Central memory CD4-positive, alpha-beta T cell (primary cell): ENCODE measurements at regions not wholly inside any gene's neighbourhood (a gene's known extent, or its start where the extent isn't known, plus 50 kb on each side); places are given as distances from the start of the nearest gene placed in this dataset.

Source experiments
- DNase-seq: peaks from one replicate; pipeline ENCODE4 v3.0.0; 2022

- no peak for DNase-seq
These were observed 97.6 kb downstream of the TM2D1 start for GRCh38 chr1:61627365-61627764.

DNA sequence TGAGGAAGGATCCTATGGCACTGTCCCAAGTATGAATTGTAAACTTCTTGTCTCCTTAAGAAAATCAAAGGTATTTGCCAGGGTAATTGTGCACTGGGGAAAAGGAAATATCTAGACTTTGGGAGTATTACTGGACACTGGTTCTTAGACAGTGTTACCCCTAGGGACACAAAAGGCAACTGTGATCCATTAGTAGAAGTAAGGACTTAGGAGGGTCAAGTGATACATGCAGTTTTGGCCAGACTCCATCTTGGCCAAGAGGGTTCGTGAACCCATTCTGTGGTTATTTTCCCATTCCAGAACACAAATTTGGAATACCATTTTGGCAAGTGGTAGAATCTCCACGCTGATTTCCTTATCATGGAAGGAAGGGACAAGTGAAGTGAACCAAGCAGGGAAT lies 98.1 kb downstream of the TM2D1 start:
- DNase-seq = no peak

GRCh38 chr1:61623852-61624251 lies 101.1 kb downstream of the TM2D1 start:
- no peak for DNase-seq

- DNase-seq = no peak
These were observed 104.4 kb downstream of the TM2D1 start for GRCh38 chr1:61620536-61620935.

- DNase-seq = no peak
These were observed 106.2 kb downstream of the TM2D1 start for GRCh38 chr1:61618755-61619154.

GRCh38 chr1:61618193-61618592 lies 106.7 kb downstream of the TM2D1 start:
- no peak for DNase-seq

GRCh38 chr1:61616830-61617229 lies 108.1 kb downstream of the TM2D1 start:
- DNase-seq = no peak

GRCh38 chr1:61612602-61613001 lies 112.3 kb downstream of the TM2D1 start:
- no peak for DNase-seq

- no peak for DNase-seq
These were observed 115.9 kb downstream of the TM2D1 start for GRCh38 chr1:61609040-61609439.

DNA sequence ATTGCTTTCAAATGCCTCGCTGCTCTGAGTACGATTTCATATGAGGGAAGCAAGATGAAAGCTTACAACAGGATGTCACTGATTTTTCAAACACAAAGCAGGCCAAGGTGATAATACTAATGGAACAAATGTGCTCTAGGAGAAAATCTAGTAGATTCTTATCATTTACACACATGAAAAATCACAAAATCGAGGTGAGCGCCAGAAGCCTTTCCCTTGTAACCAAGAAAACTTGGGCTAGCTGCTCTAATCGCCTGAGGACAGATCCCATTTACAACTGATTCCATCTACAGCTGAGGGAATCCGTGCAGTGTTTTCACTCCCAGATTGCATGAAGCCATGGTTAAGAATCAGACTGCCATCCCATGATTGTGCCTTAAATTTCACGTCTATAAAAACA lies 117.5 kb downstream of the TM2D1 start:
- DNase-seq = no peak

GRCh38 chr1:61606448-61607312 lies 118.3 kb downstream of the TM2D1 start:
- DNase-seq = no peak

DNA sequence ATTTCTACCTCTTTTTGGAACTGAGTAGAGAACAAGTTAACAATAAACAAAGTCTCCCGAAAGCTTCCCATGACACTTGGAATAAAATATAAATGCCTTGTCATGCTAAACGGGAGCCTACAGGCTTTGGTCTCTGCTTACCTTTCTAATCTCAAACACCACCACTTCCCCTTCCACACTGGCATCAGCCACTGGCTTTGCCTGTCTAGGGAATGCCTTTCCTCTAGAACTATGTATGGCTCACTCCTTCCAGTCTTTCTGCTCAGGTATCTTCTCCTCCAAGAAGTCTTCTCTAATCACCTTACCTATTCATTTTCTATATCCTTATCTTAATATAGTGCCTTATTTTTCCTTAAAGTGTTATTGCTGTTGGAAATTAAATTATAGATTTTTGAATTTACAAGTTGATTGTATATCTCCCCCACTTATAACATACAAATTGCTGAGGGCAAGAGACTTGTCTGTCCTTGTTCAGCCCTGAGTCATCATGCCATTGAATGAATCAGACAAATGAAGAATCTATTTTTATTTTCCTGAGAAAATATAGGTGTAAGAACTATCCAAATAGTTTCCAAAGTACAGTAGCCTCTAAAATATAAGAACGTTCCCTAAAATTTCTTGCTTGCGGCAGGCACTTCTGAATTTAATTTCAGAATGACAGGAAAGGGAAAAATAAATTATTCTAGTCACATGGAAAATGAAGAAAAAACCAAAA lies 119.2 kb downstream of the TM2D1 start:
- DNase-seq = no peak

DNA sequence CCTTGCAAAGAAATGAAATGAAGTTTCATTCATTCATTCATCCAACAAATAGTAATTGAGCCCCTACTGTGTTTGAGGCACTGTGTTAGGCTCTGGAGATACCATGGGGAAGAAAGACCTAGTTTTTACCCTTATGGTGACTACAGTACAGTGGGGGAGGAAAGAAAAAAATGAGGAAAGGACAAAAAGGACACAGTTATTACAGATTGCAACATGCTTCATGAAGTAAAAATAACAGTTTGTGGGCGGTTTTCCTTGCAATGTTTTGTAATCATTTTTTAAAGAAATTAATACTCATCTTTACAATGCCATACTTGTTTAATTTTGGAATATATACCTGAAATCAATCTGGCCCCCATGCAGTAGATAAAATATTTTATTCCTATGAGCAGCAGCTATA lies 120.3 kb downstream of the TM2D1 start:
- no peak for DNase-seq

GRCh38 chr1:61604261-61604660 lies 120.7 kb downstream of the TM2D1 start:
- no peak for DNase-seq

DNA sequence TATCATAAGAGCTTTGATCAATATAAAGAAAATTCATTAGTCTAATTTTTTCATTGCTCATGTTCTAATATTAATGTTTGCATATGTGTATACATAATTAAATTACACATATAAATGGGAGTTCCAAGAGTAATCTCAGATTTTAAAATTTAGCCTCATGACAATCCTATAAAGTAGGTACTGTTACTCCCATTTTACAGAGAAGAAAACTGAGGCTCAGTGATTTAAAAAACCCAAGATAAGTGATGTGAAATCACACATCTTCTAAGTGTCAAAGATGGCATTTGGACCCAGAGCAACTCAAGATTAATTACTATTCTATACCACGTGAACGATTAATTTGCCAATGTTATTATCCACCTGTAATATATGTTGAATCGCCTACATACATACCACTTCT lies 122.3 kb downstream of the TM2D1 start:
- DNase-seq = no peak

DNA sequence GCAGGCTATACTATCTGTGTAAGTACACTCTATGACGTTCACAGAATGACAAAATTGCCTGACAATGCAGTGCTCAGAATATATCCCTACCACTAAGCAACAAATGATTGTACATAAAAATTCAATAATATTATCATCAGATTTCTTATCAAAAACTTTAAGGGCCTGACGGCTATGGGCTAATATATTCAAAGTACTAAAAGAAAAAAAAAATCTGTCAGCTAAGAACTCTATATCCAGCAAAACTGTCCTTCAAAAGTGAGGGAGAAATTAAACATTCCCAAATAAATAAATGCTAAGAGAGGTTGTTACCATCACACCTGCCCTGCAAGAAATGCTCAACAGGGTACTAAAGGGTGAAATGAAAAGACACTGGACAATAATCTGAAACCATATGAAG lies 127.3 kb downstream of the TM2D1 start:
- no peak for DNase-seq

GRCh38 chr1:61593331-61593730 lies 131.6 kb downstream of the TM2D1 start:
- DNase-seq = no peak

DNA sequence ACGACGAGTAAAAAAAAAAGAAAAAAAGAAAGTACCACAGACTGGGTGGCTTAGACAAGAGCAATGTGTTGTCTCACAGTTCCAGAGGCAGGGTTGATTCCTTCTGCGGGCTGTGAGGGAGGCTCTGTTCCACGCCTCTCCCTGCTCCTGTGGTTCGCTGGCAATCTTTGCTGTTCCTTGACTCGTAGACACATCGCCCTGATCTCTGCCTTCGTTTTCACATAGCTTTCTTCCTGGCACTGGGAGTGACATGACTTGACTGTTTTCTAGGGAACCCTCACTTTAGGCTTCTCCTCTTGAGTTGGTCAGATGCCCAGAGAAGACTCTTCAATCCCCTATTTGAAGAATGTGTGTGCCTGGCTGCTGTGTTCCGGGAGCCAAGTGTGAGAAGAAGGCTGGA lies 133.6 kb downstream of the TM2D1 start:
- no peak for DNase-seq

DNA sequence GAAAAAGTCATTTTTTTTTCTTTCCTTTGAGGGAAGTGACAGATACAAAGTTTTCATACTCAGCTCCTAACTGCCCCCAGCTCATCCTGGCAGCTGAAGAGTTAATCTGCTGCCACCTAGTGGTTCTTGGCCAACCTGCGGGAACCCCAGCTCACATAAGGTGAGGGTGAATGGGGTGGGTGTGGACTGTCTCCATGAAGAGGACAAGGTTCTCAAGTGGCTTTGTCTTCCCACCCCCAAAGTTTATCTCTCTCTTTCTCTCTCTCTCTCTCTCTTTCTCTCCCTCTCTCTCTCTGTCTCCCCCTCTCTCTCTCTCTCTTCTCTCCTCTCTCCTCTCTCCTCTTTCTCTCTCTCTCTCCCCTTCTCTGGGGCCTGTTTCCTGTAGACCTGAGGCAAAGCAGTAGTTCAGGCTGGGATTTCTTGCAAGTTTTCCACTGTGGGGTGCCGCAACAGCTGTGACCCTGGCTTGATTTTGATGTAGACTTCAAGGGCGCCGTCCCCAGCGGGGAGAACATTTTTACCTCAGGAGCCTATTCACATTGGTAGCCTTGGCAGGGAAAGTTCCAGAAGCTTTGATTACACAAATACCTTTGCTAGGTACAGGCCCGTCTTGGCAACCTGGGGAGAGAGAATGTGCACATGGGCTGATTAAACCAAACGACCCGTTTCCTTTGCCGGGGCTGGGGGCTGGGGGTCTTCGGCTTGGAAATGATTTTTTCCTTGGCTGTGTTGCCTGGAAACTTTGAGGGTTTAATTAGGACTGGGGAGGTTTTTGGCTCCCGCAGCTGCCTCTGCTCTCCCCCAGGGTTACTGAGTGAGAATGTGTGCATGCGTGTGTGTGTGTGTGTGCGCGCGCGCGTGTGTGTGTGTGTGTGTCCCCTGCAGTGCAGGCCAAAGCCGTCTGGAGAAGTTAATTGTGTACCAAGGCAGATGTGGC lies 135.9 kb downstream of the TM2D1 start:
- DNase-seq = peak; percentile 9

- DNase-seq = no peak
These were observed 139.2 kb downstream of the TM2D1 start for GRCh38 chr1:61585714-61586113.

GRCh38 chr1:61583703-61584102 lies 141.2 kb downstream of the TM2D1 start:
- DNase-seq = no peak

GRCh38 chr1:61581251-61581650 lies 143.7 kb downstream of the TM2D1 start:
- no peak for DNase-seq

DNA sequence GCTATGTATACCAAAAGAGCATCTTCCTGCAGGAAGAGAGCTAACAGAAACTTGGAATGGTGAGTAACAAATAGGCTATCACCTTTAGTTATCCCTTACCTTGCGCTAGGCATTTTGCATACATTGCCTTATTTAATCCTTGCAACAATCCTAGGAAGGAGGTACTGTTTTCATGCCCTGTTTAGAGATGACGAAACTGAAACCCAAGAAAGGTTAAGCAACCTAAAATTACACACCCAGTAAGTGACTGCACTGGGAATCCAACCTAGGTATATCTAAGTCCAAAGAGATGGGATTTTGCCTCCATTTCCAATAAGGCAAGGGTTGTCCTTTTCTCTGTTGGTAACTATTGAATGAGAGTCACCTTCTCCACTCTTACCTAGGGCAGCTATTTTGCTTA lies 144.5 kb downstream of the TM2D1 start:
- DNase-seq = no peak
